Skeletal muscle satellite cell (primary cell): ENCODE measurements at regions not wholly inside any gene's neighbourhood (a gene's known extent, or its start where the extent isn't known, plus 50 kb on each side); places are given as distances from the start of the nearest gene placed in this dataset.

Experiments used
- H3K27me3 ChIP-seq: 2 replicates; pipeline ENCODE4 v1.7.0; 2013; ENCODE audit warnings: low read length; ENCODE audit not compliant: control insufficient read depth, insufficient read depth
- H3K36me3 ChIP-seq: 2 replicates; pipeline ENCODE4 v1.7.0; 2013; ENCODE audit warnings: mild to moderate bottlenecking, control low read depth, low read length; ENCODE audit not compliant: insufficient read depth
- H3K4me1 ChIP-seq: 2 replicates; pipeline ENCODE4 v1.7.0; 2013; ENCODE audit warnings: low read length; ENCODE audit not compliant: control insufficient read depth, insufficient read depth
- H3K4me2 ChIP-seq: 2 replicates; pipeline ENCODE4 v1.7.0; 2013; ENCODE audit warnings: mild to moderate bottlenecking, low read length
- H3K4me3 ChIP-seq: 2 replicates; pipeline ENCODE4 v1.7.0; 2013; ENCODE audit warnings: low read length
- H3K9ac ChIP-seq: 2 replicates; pipeline ENCODE4 v1.7.0; 2013; ENCODE audit warnings: mild to moderate bottlenecking, low read depth, low read length, moderate library complexity
- H3K9me3 ChIP-seq: replicated peaks from 2 replicates; pipeline ENCODE4 v1.7.0; 2013; ENCODE audit warnings: mild to moderate bottlenecking, control low read depth, low read length

DNA sequence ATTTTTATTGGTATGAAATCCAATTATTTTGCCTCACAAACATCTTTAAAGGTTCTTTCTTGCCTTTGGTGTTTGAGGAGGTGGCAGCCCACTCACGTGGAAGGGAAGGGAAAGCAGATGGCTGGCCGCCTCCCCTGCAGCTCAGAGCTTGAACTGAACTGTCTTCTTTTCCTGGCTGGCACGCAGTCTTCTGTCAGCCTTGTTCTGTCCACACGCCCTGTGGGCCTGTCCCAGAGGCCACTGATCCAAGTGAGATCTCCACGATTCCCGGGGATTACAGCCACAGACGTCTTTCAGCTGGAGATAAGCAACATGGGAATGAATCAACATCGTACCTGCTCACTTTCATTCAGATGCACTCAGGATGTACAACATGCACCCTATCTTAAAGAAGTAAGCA, 73.3 kb downstream of the TMEM18 start:
- Histone ChIP-seq H3K4me1 (no peaks in the 10 kb centered on the region), H3K9me3 (peaks cover 9% of the 10 kb centered on the region), H3K27me3 (no peaks in the 10 kb centered on the region), H3K36me3 (no peaks in the 10 kb centered on the region), H3K4me3 (no peak overlapping the region), H3K9ac (no peak overlapping the region), H3K4me2 (no peak overlapping the region)

GRCh38 chr2:603427-603826, 73.8 kb downstream of the TMEM18 start:
- H3K36me3 ChIP-seq: no peaks in the 10 kb centered on the region
- H3K4me3 ChIP-seq: no peak overlapping the region
- peaks cover 14% of the 10 kb centered on the region for H3K9me3 ChIP-seq
- H3K9ac ChIP-seq: no peak overlapping the region
- H3K4me1 ChIP-seq: no peaks in the 10 kb centered on the region
- H3K4me2 ChIP-seq: no peak overlapping the region
- H3K27me3 ChIP-seq: no peaks in the 10 kb centered on the region

- H3K4me3 ChIP-seq: no peak overlapping the region
- no peaks in the 10 kb centered on the region for H3K27me3 ChIP-seq
- no peak overlapping the region for H3K9ac ChIP-seq
- H3K4me1 ChIP-seq: no peaks in the 10 kb centered on the region
- no peaks in the 10 kb centered on the region for H3K36me3 ChIP-seq
- H3K9me3 ChIP-seq: peaks cover 14% of the 10 kb centered on the region
- no peak overlapping the region for H3K4me2 ChIP-seq
These were observed 74.4 kb downstream of the TMEM18 start for GRCh38 chr2:602571-603359.

GRCh38 chr2:601806-602455, 75.3 kb downstream of the TMEM18 start:
- Histone ChIP-seq H3K9me3 (peaks cover 14% of the 10 kb centered on the region), H3K9ac (no peak overlapping the region), H3K4me1 (no peaks in the 10 kb centered on the region)

DNA sequence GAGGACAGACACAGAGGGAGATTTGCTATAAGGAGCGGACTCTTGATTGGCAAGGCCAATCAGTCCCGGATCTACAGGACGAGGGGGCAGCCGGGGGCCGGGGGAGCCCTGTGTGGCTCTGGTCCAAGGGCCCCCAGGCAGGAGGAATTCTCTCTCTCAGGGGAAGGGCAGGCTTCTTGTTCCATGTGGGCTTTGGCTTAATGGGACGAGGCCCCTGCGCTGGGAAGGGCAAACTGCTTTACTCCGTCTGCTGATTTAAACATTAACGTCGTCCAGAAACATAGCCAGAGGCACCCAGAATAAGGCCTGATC, 75.9 kb downstream of the TMEM18 start:
- no peaks in the 10 kb centered on the region for H3K4me1 ChIP-seq
- H3K4me2 ChIP-seq: no peak overlapping the region

More at GRCh38 chr2:601806-602455, 75.3 kb downstream of the TMEM18 start:
- no peak overlapping the region for H3K4me2 ChIP-seq
- H3K27me3 ChIP-seq: no peaks in the 10 kb centered on the region
- H3K36me3 ChIP-seq: no peaks in the 10 kb centered on the region
- H3K4me3 ChIP-seq: no peak overlapping the region

GRCh38 chr2:600542-601386, 76.4 kb downstream of the TMEM18 start:
- H3K4me1 ChIP-seq: no peaks in the 10 kb centered on the region
- H3K36me3 ChIP-seq: no peaks in the 10 kb centered on the region
- no peak overlapping the region for H3K9ac ChIP-seq
- H3K27me3 ChIP-seq: no peaks in the 10 kb centered on the region
- H3K9me3 ChIP-seq: peaks cover 14% of the 10 kb centered on the region
- H3K4me2 ChIP-seq: no peak overlapping the region
- H3K4me3 ChIP-seq: no peak overlapping the region

More for the DNA sequence above, 75.9 kb downstream of the TMEM18 start:
- no peaks in the 10 kb centered on the region for H3K36me3 ChIP-seq
- H3K27me3 ChIP-seq: no peaks in the 10 kb centered on the region
- no peak overlapping the region for H3K4me3 ChIP-seq
- H3K9ac ChIP-seq: no peak overlapping the region
- H3K9me3 ChIP-seq: peaks cover 14% of the 10 kb centered on the region

DNA sequence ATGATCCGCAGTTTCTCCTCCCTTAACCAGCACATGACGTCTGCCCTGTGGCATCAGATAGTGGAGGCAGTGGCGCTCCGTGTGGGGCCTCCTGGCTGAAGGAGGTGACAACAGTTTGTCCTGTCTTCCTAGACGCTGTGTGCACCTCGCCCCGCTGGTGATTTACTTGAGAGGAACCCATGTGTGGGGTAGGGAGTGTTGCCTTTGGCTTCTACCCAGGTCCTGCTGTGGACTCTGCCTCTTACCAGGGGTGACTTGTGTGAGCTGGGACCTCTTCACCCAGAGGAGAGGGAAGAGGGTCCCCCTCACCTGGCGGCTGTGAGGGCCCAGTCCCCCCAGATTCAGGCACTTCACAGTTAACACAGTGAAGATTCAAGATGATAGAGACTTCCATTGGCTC, 77.6 kb downstream of the TMEM18 start:
- no peak overlapping the region for H3K4me3 ChIP-seq
- H3K4me1 ChIP-seq: no peaks in the 10 kb centered on the region
- no peaks in the 10 kb centered on the region for H3K27me3 ChIP-seq
- H3K36me3 ChIP-seq: no peaks in the 10 kb centered on the region
- H3K9ac ChIP-seq: no peak overlapping the region
- peaks cover 10% of the 10 kb centered on the region for H3K9me3 ChIP-seq
- H3K4me2 ChIP-seq: no peak overlapping the region

DNA sequence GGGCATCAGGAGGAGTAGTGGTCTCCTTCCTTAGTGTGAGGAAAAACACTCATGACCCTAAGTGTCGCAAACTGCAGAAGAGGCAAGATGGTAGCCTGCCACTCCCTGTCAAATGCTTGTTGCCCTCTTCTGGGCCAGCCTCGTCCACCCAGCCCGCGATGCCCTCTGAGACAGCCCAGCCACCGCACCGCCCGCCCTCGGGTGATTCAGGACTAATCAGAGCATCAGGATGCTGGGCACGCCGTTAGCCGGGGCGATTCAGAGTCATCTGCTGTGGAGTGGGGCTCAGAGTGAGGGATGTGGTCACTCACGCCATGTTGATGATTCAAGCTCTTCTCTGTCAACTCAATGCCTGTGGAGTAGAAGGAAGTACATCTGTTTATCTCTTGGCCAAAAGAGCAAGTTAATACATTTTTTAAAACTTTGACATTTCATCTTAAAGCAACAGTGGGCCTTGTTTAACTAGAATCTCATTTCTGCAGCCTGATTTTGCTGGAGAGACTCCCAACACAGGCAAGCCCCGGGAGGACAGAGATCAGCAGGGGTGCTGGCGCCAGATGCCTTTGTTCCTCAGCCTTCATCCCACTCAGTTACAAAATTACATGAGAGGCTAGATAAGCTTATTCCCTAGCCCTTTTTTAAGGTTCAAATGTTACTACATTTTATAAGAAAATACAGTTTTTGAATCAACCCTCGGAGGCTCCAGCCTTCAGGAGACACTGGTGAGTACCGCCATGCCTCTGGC, 79.0 kb downstream of the TMEM18 start:
- peaks cover 17% of the 10 kb centered on the region for H3K9me3 ChIP-seq
- H3K4me2 ChIP-seq: no peak overlapping the region
- no peaks in the 10 kb centered on the region for H3K4me1 ChIP-seq
- H3K36me3 ChIP-seq: no peaks in the 10 kb centered on the region
- H3K27me3 ChIP-seq: no peaks in the 10 kb centered on the region
- no peak overlapping the region for H3K9ac ChIP-seq
- H3K4me3 ChIP-seq: no peak overlapping the region

DNA sequence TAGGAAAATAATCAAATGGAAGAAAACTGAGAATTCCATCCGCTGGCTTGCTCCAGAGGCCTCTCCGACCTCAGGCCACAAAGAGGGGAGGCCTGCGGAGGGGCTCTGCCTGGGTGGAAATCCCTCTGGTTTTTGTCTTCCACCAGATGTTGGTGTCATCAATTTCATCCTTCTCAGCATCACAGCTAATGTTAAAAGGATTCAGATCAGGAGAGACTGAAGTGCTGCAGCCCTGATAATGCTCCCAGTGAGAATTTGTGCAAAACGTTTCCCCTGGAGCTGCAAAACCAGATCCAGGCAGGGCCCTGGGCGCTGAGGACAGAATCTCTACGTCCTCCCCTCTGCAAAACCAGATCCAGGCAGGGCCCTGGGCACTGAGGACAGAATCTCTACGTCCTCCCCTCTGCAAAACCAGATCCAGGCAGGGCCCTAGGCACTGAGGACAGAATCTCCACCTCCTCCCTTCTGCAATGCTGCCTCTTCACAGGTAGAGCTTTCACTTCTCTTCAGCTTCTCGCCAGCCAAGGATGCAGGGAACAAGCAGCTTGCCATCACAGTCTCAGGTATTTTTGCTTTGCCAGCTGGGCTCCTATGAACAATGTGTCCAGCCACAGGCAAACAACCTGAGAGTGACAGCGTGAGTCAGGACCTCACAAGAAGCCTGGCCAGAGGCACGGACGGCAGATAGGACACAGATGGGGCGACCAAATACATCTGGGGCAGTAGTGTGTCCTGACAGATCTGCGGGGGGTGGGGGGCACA, 81.2 kb downstream of the TMEM18 start:
- Histone ChIP-seq H3K9me3 (peaks cover 17% of the 10 kb centered on the region), H3K27me3 (no peaks in the 10 kb centered on the region), H3K4me3 (no peak overlapping the region), H3K9ac (no peak overlapping the region), H3K36me3 (no peaks in the 10 kb centered on the region), H3K4me2 (no peak overlapping the region), H3K4me1 (no peaks in the 10 kb centered on the region)

- Histone ChIP-seq H3K27me3 (no peaks in the 10 kb centered on the region), H3K4me3 (no peak overlapping the region), H3K4me1 (no peaks in the 10 kb centered on the region), H3K36me3 (no peaks in the 10 kb centered on the region), H3K9me3 (peaks cover 17% of the 10 kb centered on the region), H3K9ac (no peak overlapping the region), H3K4me2 (no peak overlapping the region)
These were observed 81.9 kb downstream of the TMEM18 start for GRCh38 chr2:595141-595815.
